ENCODE measurements at regions not wholly inside any gene's neighbourhood (a gene's known extent, or its start where the extent isn't known, plus 50 kb on each side); places are given as distances from the start of the nearest gene placed in this dataset.

DNA sequence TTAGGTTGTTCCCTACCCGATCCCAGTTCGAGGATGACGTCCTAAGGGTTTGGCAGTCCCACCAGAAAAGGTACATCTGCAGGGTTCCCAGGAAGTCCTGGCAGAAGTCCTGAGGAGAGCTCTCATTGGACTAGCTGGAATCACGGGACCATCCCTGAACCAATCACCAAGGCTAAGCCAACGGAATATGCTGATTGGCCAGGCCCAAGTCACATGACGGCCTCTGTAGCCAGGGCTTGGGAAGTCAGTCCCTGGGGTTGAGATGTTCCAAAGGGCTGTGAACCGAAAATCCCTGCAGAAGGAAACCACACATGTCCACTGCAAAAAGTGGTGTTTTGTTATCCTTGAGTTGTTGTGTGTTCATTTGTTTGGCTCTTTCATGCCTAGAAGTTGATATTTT, 68.2 kb upstream of the ZNF423 start:
- intact Hi-C loops (cut with DNase I): loop anchor here (5.0 kb wide), 3 partner anchors 317 to 517 kb away; no protein-coding TSS in a partner anchor
- Histone ChIP-seq H3K4me3 (ENCODE audit: low read length) (no peak overlapping the region), H3K27ac (ENCODE audit: low read length) (no peak overlapping the region), H3K9me3 (ENCODE audit: control insufficient read depth, low read length) (no peaks in the 10 kb centered on the region), H3K4me1 (ENCODE audit: control insufficient read depth, insufficient read depth, low read length) (no peaks in the 10 kb centered on the region), H3K27me3 (ENCODE audit: control insufficient read depth, insufficient read depth) (no peaks in the 10 kb centered on the region)
- 85% methylated on average over 7 of the region's 7 CpGs for WGBS
- ATAC-seq (no peak), DNase-seq (no peak)

DNA sequence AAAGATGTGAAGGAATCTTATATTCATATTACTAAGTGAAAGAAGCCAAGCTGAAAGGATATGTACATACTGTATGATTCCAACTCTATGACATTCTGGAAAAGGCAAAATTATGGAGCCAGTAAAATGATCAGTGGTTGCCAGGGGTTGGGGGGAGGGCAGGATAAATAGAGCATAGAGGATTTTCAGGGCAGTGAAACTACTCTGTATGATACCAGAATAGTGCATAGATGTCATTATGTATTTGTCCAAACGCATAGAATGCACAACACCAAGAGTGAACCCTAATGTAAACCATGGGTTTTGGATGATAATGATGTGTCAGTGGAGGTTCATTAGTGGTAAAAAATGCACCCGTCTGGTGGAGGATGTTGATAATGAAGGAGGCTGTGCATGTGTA, 71.0 kb upstream of the ZNF423 start:
- DNase-seq (no peak), ATAC-seq (no peak)
- no peaks in the 10 kb centered on the region for H3K9me3 ChIP-seq (ENCODE audit: control insufficient read depth, low read length)
- 62% methylated on average over 2 of the region's 2 CpGs for WGBS
- H3K4me3 ChIP-seq (ENCODE audit: low read length): no peak overlapping the region
- H3K27ac ChIP-seq (ENCODE audit: low read length): no peak overlapping the region
- no peaks in the 10 kb centered on the region for H3K27me3 ChIP-seq (ENCODE audit: control insufficient read depth, insufficient read depth)
- intact Hi-C loops (cut with DNase I): no loop called here
- H3K4me1 ChIP-seq (ENCODE audit: control insufficient read depth, insufficient read depth, low read length): no peaks in the 10 kb centered on the region

DNA sequence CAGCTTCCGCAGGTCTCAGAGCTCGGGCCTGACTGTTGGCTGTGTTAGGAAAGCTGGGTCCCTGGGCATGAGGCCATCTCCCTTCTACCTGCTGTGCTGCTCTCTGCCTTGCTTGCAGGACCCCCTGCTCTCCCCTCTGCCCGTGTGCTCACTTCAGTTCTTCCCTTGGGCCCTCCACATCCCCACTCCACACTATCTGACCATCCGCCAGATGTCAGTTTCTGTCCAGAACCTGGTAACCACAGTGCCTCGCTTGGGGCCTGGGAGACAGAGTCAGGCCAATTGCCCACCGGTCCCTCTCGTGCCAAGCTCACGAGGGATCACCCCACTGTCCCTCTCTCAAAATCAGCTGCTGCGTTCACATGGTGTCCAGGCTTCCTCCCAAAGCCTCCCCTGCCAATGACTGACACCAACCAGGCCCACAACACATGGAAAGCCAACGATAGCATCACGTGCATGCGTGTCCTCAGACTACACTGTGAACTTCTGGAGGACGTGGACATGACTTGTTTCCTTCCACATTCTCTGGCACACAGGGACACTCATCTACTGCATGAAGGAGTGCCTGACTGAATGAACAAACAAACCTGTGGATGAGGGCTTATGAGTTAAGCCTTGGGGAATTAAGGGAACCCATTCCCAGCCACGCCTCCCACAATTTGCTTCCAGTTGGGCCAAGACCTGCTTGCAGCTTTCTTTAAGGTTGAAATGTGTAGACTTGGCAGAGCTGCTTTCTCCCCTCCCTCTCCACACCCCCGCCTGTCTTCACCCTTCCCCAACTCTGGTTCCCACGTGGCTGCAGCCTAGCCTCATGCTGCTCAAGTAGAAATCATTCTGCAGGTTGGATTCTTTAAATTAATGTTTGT, 72.5 kb upstream of the ZNF423 start:
- 64% methylated on average over 16 of the region's 16 CpGs for WGBS
- peak; percentile 25 to 70 for ATAC-seq
- no peaks in the 10 kb centered on the region for H3K27me3 ChIP-seq (ENCODE audit: control insufficient read depth, insufficient read depth)
- no peak overlapping the region for H3K4me3 ChIP-seq (ENCODE audit: low read length)
- intact Hi-C loops (cut with DNase I): no loop called here
- DNase-seq: no peak
- no peak overlapping the region for H3K27ac ChIP-seq (ENCODE audit: low read length)
- no peaks in the 10 kb centered on the region for H3K9me3 ChIP-seq (ENCODE audit: control insufficient read depth, low read length)
- no peaks in the 10 kb centered on the region for H3K4me1 ChIP-seq (ENCODE audit: control insufficient read depth, insufficient read depth, low read length)

DNA sequence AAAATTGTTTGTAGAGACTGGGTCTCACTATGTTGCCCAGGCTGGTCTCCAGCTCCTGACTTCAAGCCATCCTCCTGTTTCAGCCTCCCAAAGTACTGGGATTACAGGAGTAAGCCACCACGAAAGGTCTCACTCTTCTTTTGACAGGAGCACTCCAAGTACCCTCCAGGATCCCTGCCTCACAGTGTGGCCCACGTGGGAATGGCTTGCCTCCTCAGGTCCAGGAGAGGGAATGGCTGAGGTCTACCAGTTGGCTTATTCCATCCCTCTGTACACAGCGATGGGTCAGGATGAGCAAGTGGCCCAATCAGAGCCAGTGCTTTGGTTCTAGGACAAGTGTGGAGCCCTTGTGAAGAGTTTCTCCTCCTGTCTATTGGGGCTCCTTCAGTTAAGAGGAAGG, 73.7 kb upstream of the ZNF423 start:
- Histone ChIP-seq H3K4me1 (ENCODE audit: control insufficient read depth, insufficient read depth, low read length) (no peaks in the 10 kb centered on the region), H3K27ac (ENCODE audit: low read length) (no peak overlapping the region), H3K9me3 (ENCODE audit: control insufficient read depth, low read length) (no peaks in the 10 kb centered on the region), H3K4me3 (ENCODE audit: low read length) (no peak overlapping the region), H3K27me3 (ENCODE audit: control insufficient read depth, insufficient read depth) (no peaks in the 10 kb centered on the region)
- ATAC-seq (no peak), DNase-seq (no peak)
- WGBS: 85% methylated on average over 3 of the region's 3 CpGs
- intact Hi-C loops (cut with DNase I): no loop called here

DNA sequence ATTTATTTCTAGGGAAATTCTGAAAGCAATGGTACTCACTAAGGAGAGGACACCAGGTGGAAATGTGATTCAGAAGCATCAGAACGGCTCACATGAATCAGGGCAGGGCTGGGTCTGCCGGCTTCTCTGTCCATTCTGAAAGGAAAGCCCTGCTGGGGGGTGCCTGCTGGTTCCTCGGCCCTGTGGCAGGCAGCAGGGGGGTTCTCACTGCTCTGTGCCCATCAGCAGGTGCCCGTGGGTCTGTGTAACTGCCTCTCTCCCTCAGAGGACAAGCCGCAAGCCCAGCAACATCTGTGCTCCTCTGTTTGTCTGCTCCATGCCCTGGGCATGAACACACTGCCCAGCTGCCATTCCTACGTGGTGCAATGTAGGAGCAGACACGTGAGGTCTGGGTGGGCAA, 74.9 kb upstream of the ZNF423 start:
- Histone ChIP-seq H3K9me3 (ENCODE audit: control insufficient read depth, low read length) (no peaks in the 10 kb centered on the region), H3K27me3 (ENCODE audit: control insufficient read depth, insufficient read depth) (no peaks in the 10 kb centered on the region), H3K4me1 (ENCODE audit: control insufficient read depth, insufficient read depth, low read length) (no peaks in the 10 kb centered on the region), H3K27ac (ENCODE audit: low read length) (no peak overlapping the region), H3K4me3 (ENCODE audit: low read length) (no peak overlapping the region)
- intact Hi-C loops (cut with DNase I): no loop called here
- no peak for ATAC-seq
- 86% methylated on average over 7 of the region's 7 CpGs for WGBS
- DNase-seq: no peak

DNA sequence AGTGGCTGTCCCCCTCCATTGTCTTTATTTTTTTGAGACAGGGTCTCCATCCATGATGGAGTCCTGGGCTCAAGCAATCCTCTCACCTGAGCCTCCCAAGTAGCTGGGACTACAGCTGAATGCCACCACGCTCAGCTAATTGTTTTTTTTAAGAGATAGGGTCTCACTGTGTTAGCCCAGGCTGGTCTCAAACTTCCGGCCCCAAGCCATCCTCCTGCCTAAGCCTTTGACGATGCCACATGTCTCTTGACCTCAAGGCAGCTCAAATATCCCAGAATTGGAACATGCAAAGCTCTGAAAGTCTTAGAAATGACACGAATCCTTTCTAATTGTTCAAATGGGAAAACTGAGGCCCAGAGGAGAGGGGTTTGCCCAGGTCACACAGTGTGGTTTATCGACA, 75.4 kb upstream of the ZNF423 start:
- H3K4me1 ChIP-seq (ENCODE audit: control insufficient read depth, insufficient read depth, low read length): no peaks in the 10 kb centered on the region
- ATAC-seq (no peak), DNase-seq (no peak)
- H3K9me3 ChIP-seq (ENCODE audit: control insufficient read depth, low read length): no peaks in the 10 kb centered on the region
- 79% methylated on average over 5 of the region's 5 CpGs for WGBS
- H3K4me3 ChIP-seq (ENCODE audit: low read length): no peak overlapping the region
- no peaks in the 10 kb centered on the region for H3K27me3 ChIP-seq (ENCODE audit: control insufficient read depth, insufficient read depth)
- intact Hi-C loops (cut with DNase I): no loop called here
- H3K27ac ChIP-seq (ENCODE audit: low read length): no peak overlapping the region

DNA sequence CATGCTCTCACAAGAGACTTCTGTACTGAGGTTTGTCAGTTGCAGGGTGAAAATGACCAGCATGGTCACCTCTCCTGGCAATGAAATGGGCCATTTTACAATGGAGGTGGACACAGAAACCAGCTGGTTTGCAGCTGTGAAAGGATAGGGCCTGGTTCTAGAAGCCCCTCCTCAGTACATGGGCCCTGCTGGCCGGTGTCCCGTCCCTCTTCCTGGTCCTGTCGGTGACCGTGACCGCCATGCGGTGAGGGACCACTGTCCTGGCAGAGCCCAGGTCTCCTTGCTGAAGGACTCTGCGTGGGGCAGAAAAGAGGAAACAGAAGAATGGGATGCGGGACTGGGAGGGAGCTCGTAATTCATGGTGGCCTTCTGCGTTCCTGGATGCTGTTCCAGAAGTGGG, 76.0 kb upstream of the ZNF423 start:
- H3K27ac ChIP-seq (ENCODE audit: low read length): no peak overlapping the region
- ATAC-seq (no peak), DNase-seq (no peak)
- intact Hi-C loops (cut with DNase I): no loop called here
- H3K9me3 ChIP-seq (ENCODE audit: control insufficient read depth, low read length): no peaks in the 10 kb centered on the region
- H3K4me3 ChIP-seq (ENCODE audit: low read length): no peak overlapping the region
- H3K27me3 ChIP-seq (ENCODE audit: control insufficient read depth, insufficient read depth): no peaks in the 10 kb centered on the region
- WGBS: 88% methylated on average over 10 of the region's 10 CpGs
- no peaks in the 10 kb centered on the region for H3K4me1 ChIP-seq (ENCODE audit: control insufficient read depth, insufficient read depth, low read length)

DNA sequence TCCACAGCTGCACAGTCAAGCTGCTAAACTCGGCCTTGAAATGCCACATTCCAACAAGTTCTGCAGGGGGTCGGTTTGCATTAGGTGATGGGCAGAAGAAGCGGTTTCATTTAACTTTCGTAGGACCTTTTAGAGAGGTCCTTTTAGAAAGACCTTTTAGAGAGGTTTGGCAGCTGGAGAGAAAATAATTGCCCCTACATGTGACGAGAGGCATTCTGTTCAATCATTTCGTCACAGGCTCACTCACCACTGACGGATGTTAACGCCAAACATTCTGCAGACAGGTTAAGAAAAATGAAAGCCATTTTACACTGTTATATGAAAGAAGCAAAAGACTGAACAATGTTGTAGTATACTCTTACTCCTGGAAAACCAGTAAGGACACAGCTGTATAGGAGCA, 76.5 kb upstream of the ZNF423 start:
- intact Hi-C loops (cut with DNase I): no loop called here
- 56% methylated on average over 8 of the region's 8 CpGs for WGBS

DNA sequence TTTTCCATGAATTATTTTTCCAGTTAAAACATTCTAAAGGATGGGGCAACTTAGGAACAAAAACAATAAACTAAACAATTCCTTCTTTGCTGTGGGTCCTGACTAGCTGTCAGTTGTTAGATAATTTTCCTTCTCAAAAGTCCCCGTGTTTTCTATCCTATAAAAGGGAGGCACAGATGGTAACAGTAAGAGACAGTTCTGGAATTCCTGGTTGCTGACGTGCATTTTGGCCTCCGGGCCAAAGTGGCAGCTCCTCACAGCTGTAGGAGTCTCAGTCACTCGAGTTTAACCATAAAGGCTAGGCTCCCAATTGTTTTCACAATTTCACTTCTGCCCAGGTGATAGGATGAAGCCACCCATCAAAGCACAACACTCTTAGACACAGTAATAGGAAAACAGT, 77.0 kb upstream of the ZNF423 start:
- H3K9me3 ChIP-seq (ENCODE audit: control insufficient read depth, low read length): no peaks in the 10 kb centered on the region
- intact Hi-C loops (cut with DNase I): no loop called here
- H3K27ac ChIP-seq (ENCODE audit: low read length): no peak overlapping the region
- no peak overlapping the region for H3K4me3 ChIP-seq (ENCODE audit: low read length)
- H3K4me1 ChIP-seq (ENCODE audit: control insufficient read depth, insufficient read depth, low read length): no peaks in the 10 kb centered on the region
- WGBS: 14% methylated on average over 4 of the region's 4 CpGs
- ATAC-seq (peak; percentile 44 to 45), DNase-seq (peak in 1 of 3 donors; percentile 31)
- H3K27me3 ChIP-seq (ENCODE audit: control insufficient read depth, insufficient read depth): no peaks in the 10 kb centered on the region

More for the DNA sequence above, 76.5 kb upstream of the ZNF423 start:
- DNase-seq: no peak
- Histone ChIP-seq H3K9me3 (ENCODE audit: control insufficient read depth, low read length) (no peaks in the 10 kb centered on the region), H3K27ac (ENCODE audit: low read length) (no peak overlapping the region), H3K4me3 (ENCODE audit: low read length) (no peak overlapping the region), H3K4me1 (ENCODE audit: control insufficient read depth, insufficient read depth, low read length) (no peaks in the 10 kb centered on the region), H3K27me3 (ENCODE audit: control insufficient read depth, insufficient read depth) (no peaks in the 10 kb centered on the region)
- no peak for ATAC-seq

DNA sequence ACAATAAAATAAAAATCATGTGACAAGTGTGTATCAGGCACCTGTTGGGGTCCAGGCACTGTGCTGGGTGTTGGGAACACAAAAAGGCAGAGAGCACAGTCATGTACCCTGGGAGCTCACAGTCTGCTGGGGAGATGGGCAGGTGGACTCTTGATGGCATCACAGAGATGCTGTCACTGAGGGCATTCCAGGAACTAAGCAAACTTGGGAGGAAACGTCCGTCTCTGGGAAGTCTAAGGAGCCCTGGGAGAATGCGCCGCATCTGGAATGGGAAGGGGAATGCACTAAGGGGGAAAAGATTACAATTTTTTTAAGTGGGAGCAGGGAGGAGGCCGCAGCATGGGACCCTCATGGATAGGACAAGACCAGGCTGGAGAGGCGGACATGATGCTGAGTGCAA, 80.9 kb upstream of the ZNF423 start:
- H3K27me3 ChIP-seq (ENCODE audit: control insufficient read depth, insufficient read depth): no peaks in the 10 kb centered on the region
- no peak for ATAC-seq
- DNase-seq: no peak
- no peaks in the 10 kb centered on the region for H3K4me1 ChIP-seq (ENCODE audit: control insufficient read depth, insufficient read depth, low read length)
- no peaks in the 10 kb centered on the region for H3K9me3 ChIP-seq (ENCODE audit: control insufficient read depth, low read length)
- no peak overlapping the region for H3K4me3 ChIP-seq (ENCODE audit: low read length)
- H3K27ac ChIP-seq (ENCODE audit: low read length): no peak overlapping the region
- intact Hi-C loops (cut with DNase I): no loop called here
- 84% methylated on average over 6 of the region's 6 CpGs for WGBS

DNA sequence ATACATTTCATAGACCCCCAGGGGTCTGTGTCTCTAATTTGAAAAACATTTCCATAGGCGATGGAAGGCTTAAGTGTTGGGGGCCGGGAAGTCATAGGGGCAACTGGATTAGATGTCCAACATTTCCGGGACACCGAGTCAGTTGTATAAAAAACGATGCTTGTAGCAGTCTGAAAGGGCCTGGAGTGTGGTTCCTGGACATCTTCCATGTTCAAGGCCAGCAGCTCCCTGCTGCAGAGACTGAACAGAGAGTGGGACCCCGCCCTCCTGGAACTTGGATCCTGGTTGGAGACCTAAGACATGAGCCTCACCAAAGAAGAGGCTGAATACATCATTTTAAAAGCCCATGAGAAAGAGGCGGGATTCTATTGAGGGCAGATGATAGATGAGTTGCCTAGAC, 82.0 kb upstream of the ZNF423 start:
- Histone ChIP-seq H3K27me3 (ENCODE audit: control insufficient read depth, insufficient read depth) (no peaks in the 10 kb centered on the region), H3K4me3 (ENCODE audit: low read length) (no peak overlapping the region), H3K4me1 (ENCODE audit: control insufficient read depth, insufficient read depth, low read length) (no peaks in the 10 kb centered on the region), H3K27ac (ENCODE audit: low read length) (no peak overlapping the region), H3K9me3 (ENCODE audit: control insufficient read depth, low read length) (no peaks in the 10 kb centered on the region)
- WGBS: 83% methylated on average over 7 of the region's 7 CpGs
- DNase-seq: no peak
- intact Hi-C loops (cut with DNase I): no loop called here
- ATAC-seq: no peak

DNA sequence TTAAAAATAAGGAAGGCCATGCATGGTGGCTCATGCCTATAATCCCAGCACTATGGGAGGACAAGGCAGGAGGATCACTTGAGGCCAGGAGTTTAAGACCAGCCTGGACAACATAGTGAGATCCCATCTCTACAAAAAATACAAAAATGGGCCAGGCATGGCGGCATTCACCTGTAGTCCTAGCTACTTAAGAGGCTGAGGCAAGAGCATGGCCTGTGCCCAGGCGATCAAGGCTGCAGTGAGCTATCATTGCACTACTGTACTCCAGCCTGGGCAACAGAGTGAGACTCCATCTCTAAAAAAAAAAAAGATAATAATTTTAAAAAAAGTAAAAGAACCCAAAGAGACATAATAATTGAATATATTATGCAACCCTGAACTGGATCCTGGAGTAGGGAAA, 83.6 kb upstream of the ZNF423 start:
- DNase-seq (no peak), ATAC-seq (no peak)
- H3K27me3 ChIP-seq (ENCODE audit: control insufficient read depth, insufficient read depth): no peaks in the 10 kb centered on the region
- H3K9me3 ChIP-seq (ENCODE audit: control insufficient read depth, low read length): no peaks in the 10 kb centered on the region
- intact Hi-C loops (cut with DNase I): no loop called here
- no peak overlapping the region for H3K4me3 ChIP-seq (ENCODE audit: low read length)
- H3K4me1 ChIP-seq (ENCODE audit: control insufficient read depth, insufficient read depth, low read length): no peaks in the 10 kb centered on the region
- H3K27ac ChIP-seq (ENCODE audit: low read length): no peak overlapping the region
- WGBS: 94% methylated on average over 2 of the region's 2 CpGs

Data from right cardiac atrium (tissue), 5 donors.